HepG2 (cell line): ENCODE measurements at regions not wholly inside any gene's neighbourhood (a gene's known extent, or its start where the extent isn't known, plus 50 kb on each side); places are given as distances from the start of the nearest gene placed in this dataset.

Experiments
- ATAC-seq: fragments of 200-7000 bp; cut with Tn5 transposase; 3 replicates; pipeline ENCODE4 v1.9.1; 2020; ENCODE audit warnings: mild to moderate bottlenecking, moderate library complexity
- BruUV-seq: library from RNA; stranded (reverse); fragments of 400-500 nt; replicated peaks from 2 replicates; lab custom pipeline; 2021; lab: Mats Ljungman, UMichigan
- CTCF ChIA-PET: fragments of 300-600 bp; formaldehyde crosslinking; extraction: SDS; loops from one replicate; lab custom pipeline; 2021; ENCODE audit warnings: low total read pairs, inconsistent platforms, low intra/inter-chr PET ratio; lab: Yijun Ruan, JAX
- POLR2A ChIA-PET: fragments of 350-600 bp; sonication (Branson Sonifier 250); formaldehyde crosslinking; loops from one replicate; lab custom pipeline; 2020; ENCODE audit warnings: antibody characterized with exemption, inconsistent platforms; lab: Yijun Ruan, JAX
- DNase-seq: peaks from one replicate; pipeline ENCODE4 v3.0.0-alpha.2; 2015; ENCODE audit warnings: low spot score
- FAIRE-seq: peaks from 3 replicates; lab custom pipeline; 2011; peaks lifted over from hg19 to GRCh38; lab: Jason Lieb, UNC
- H2AFZ ChIP-seq: one replicate; pipeline ENCODE4 v1.6.1; 2011; ENCODE audit warnings: low read length, inconsistent platforms
- H3K27ac ChIP-seq: fragments of 300-600 bp; 3 replicates; pipeline ENCODE4 v1.8.0; 2011; ENCODE audit warnings: mixed run types, mild to moderate bottlenecking, mixed read lengths, low read length, inconsistent platforms; ENCODE audit not compliant: insufficient read depth; ENCODE audit errors: extremely low read length
- H3K27me3 ChIP-seq, 2 experiments: fragments of 200-600 bp in 1 of 2; 2 replicates in 1 of 2; 3 replicates in 1 of 2; pipeline versions ENCODE4 v1.6.0 to v1.8.0; 2011; ENCODE audit warnings: low read length in 2 of 2, mild to moderate bottlenecking in 2 of 2, moderate library complexity in 2 of 2, inconsistent platforms in 1 of 2; ENCODE audit not compliant: insufficient read depth in 2 of 2, control insufficient read depth in 1 of 2
- H3K36me3 ChIP-seq, 2 experiments: fragments of 200-600 bp in 1 of 2; replicated peaks in 1 of 2; 2 replicates in 1 of 2; 3 replicates in 1 of 2; pipeline versions ENCODE4 v1.5.1 to v1.8.0; 2011; ENCODE audit warnings: low read length in 2 of 2, inconsistent platforms in 1 of 2; ENCODE audit not compliant: insufficient read depth in 2 of 2, control insufficient read depth in 1 of 2
- H3K4me1 ChIP-seq: 2 replicates; pipeline ENCODE4 v1.5.1; 2012; ENCODE audit warnings: low read length, inconsistent platforms; ENCODE audit not compliant: insufficient read depth
- H3K4me2 ChIP-seq: 2 replicates; pipeline ENCODE4 v1.6.0; 2011; ENCODE audit warnings: low read depth, low read length, inconsistent platforms
- H3K4me3 ChIP-seq, 3 experiments: fragments of 200-600 bp in 1 of 3; sonication (generic), shearing (Covaris generic) in 1 of 3; replicated peaks in 1 of 3; 2 replicates each; pipeline ENCODE4 v1.5.1; 2011 to 2016; ENCODE audit warnings: low read length in 3 of 3, inconsistent platforms in 2 of 3, low read depth in 2 of 3, mild to moderate bottlenecking in 2 of 3, control low read depth in 1 of 3, mixed read lengths in 1 of 3; ENCODE audit not compliant: insufficient read depth in 1 of 3
- H3K79me2 ChIP-seq: one replicate; pipeline ENCODE4 v1.6.1; 2011; ENCODE audit warnings: low read length, inconsistent platforms; ENCODE audit not compliant: insufficient read depth
- H3K9ac ChIP-seq: 2 replicates; pipeline ENCODE4 v1.6.0; 2011; ENCODE audit warnings: mild to moderate bottlenecking, low read depth, low read length, inconsistent platforms; ENCODE audit not compliant: insufficient read depth
- H3K9me3 ChIP-seq: 2 replicates; pipeline ENCODE4 v1.5.1; 2012; ENCODE audit warnings: mild to moderate bottlenecking, low read length
- H4K20me1 ChIP-seq: 2 replicates; pipeline ENCODE4 v1.6.0; 2011; ENCODE audit warnings: inconsistent platforms, mild to moderate bottlenecking, low read length, moderate library complexity; ENCODE audit not compliant: insufficient read depth
- CBFB ChIP-seq: sonication (generic); formaldehyde crosslinking; IDR thresholded peaks from 2 replicates; pipeline ENCODE4 v1.4.0; 2020; ENCODE audit warnings: missing genetic modification reagents
- HNRNPUL1 ChIP-seq: fragments of 200-400 bp; formaldehyde crosslinking; IDR thresholded peaks from 2 replicates; pipeline ENCODE4 v1.6.1; 2017; ENCODE audit warnings: low read depth, mild to moderate bottlenecking, low read length, moderate library complexity
- KDM2A ChIP-seq: sonication (generic); formaldehyde crosslinking; IDR thresholded peaks from 2 replicates; pipeline ENCODE4 v1.4.0; 2020; ENCODE audit warnings: low read depth, missing genetic modification reagents, borderline replicate concordance
- MATR3 ChIP-seq: sonication (generic); formaldehyde crosslinking; IDR thresholded peaks from 2 replicates; pipeline ENCODE4 v1.4.0; 2020; ENCODE audit warnings: missing genetic modification reagents
- TMF1 ChIP-seq: sonication (generic); formaldehyde crosslinking; IDR thresholded peaks from 2 replicates; pipeline ENCODE4 v1.8.1; 2022; ENCODE audit warnings: low read depth, missing genetic modification reagents
- ZBTB4 ChIP-seq: sonication (generic); formaldehyde crosslinking; IDR thresholded peaks from 2 replicates; pipeline ENCODE4 v1.4.0; 2020; ENCODE audit warnings: missing genetic modification reagents, mild to moderate bottlenecking, borderline replicate concordance
- ZFY ChIP-seq: sonication (generic); formaldehyde crosslinking; IDR thresholded peaks from 2 replicates; pipeline ENCODE4 v1.4.0; 2020; ENCODE audit warnings: missing genetic modification reagents
- ZMAT5 ChIP-seq: sonication (generic); formaldehyde crosslinking; IDR thresholded peaks from 2 replicates; pipeline ENCODE4 v1.5.0; 2020; ENCODE audit warnings: mild to moderate bottlenecking, low read depth, missing genetic modification reagents, borderline replicate concordance
- ZNF264 ChIP-seq: sonication (generic); formaldehyde crosslinking; IDR thresholded peaks from 2 replicates; pipeline ENCODE4 v1.4.0; 2020; ENCODE audit warnings: missing genetic modification reagents
- ZNF570 ChIP-seq: sonication (generic); formaldehyde crosslinking; IDR thresholded peaks from 2 replicates; pipeline ENCODE4 v1.4.0; 2020; ENCODE audit warnings: mild to moderate bottlenecking, missing genetic modification reagents, borderline replicate concordance
- ZSCAN31 ChIP-seq: sonication (generic); formaldehyde crosslinking; IDR thresholded peaks from 2 replicates; pipeline ENCODE4 v1.5.0; 2020; ENCODE audit warnings: low read depth, mild to moderate bottlenecking, missing genetic modification reagents
- WGBS: methylation state at CpG from one replicate; pipeline ENCODE4 v1.1.6; 2017; ENCODE audit warnings: low lambda C conversion rate; 5-methylcytosine and 5-hydroxymethylcytosine counted together
- in situ Hi-C: cut with HindIII; loops from 2 replicates; pipeline ENCODE4 v1.10.0; 2017; ENCODE audit warnings: low pct_unique_long_range_greater_than_20kb; ENCODE audit not compliant: extremely low pct_ligation_motif_present
- intact Hi-C: fragments of 100-400 bp; cut with micrococcal nuclease; formaldehyde crosslinking; loops from one replicate; pipeline ENCODE4 v1.10.0; 2022; ENCODE audit not compliant: unreplicated experiment
- TF ChIP-seq, protein P1 (sequence below): IDR thresholded peaks from 2 replicates; pipeline ENCODE4 v1.6.1; 2016; ENCODE audit warnings: low read depth, missing genetic modification reagents, missing compliant biosample characterization
- TF ChIP-seq, protein P2 (sequence below): sonication (generic); formaldehyde crosslinking; IDR thresholded peaks from 2 replicates; pipeline ENCODE4 v1.8.1; 2022; ENCODE audit warnings: mild to moderate bottlenecking, missing genetic modification reagents

DNA sequence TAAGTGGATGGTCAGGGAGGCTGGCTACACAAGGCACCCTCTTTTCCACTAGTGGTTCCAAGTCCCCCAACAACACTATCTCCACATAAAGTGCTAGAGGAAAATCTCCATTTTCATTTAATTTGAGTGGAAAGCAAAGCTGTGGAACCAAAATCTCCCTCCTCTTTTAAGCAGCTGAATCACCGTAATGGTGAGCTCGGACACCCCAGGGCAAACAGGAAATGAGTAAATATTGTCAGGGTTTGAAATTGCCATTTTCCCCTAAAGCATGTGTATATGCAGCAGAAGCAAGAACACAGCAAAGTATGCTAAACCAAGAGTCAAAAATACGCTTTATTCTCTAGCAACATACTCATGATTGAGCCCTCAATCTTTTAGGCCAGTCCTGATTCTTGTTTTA is 143.7 kb downstream of the GPAM start (continued):
- TF ChIP-seq, protein P1, sequence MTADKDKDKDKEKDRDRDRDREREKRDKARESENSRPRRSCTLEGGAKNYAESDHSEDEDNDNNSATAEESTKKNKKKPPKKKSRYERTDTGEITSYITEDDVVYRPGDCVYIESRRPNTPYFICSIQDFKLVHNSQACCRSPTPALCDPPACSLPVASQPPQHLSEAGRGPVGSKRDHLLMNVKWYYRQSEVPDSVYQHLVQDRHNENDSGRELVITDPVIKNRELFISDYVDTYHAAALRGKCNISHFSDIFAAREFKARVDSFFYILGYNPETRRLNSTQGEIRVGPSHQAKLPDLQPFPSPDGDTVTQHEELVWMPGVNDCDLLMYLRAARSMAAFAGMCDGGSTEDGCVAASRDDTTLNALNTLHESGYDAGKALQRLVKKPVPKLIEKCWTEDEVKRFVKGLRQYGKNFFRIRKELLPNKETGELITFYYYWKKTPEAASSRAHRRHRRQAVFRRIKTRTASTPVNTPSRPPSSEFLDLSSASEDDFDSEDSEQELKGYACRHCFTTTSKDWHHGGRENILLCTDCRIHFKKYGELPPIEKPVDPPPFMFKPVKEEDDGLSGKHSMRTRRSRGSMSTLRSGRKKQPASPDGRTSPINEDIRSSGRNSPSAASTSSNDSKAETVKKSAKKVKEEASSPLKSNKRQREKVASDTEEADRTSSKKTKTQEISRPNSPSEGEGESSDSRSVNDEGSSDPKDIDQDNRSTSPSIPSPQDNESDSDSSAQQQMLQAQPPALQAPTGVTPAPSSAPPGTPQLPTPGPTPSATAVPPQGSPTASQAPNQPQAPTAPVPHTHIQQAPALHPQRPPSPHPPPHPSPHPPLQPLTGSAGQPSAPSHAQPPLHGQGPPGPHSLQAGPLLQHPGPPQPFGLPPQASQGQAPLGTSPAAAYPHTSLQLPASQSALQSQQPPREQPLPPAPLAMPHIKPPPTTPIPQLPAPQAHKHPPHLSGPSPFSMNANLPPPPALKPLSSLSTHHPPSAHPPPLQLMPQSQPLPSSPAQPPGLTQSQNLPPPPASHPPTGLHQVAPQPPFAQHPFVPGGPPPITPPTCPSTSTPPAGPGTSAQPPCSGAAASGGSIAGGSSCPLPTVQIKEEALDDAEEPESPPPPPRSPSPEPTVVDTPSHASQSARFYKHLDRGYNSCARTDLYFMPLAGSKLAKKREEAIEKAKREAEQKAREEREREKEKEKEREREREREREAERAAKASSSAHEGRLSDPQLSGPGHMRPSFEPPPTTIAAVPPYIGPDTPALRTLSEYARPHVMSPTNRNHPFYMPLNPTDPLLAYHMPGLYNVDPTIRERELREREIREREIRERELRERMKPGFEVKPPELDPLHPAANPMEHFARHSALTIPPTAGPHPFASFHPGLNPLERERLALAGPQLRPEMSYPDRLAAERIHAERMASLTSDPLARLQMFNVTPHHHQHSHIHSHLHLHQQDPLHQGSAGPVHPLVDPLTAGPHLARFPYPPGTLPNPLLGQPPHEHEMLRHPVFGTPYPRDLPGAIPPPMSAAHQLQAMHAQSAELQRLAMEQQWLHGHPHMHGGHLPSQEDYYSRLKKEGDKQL (CRISPR knock-in tag), result no peak
- no peak for TF ChIP-seq ZMAT5 (CRISPR knock-in tag)
- TF ChIP-seq ZNF264 (CRISPR knock-in tag), result no peak
- TF ChIP-seq, protein P2, sequence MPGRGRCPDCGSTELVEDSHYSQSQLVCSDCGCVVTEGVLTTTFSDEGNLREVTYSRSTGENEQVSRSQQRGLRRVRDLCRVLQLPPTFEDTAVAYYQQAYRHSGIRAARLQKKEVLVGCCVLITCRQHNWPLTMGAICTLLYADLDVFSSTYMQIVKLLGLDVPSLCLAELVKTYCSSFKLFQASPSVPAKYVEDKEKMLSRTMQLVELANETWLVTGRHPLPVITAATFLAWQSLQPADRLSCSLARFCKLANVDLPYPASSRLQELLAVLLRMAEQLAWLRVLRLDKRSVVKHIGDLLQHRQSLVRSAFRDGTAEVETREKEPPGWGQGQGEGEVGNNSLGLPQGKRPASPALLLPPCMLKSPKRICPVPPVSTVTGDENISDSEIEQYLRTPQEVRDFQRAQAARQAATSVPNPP (CRISPR knock-in tag), result no peak

DNA sequence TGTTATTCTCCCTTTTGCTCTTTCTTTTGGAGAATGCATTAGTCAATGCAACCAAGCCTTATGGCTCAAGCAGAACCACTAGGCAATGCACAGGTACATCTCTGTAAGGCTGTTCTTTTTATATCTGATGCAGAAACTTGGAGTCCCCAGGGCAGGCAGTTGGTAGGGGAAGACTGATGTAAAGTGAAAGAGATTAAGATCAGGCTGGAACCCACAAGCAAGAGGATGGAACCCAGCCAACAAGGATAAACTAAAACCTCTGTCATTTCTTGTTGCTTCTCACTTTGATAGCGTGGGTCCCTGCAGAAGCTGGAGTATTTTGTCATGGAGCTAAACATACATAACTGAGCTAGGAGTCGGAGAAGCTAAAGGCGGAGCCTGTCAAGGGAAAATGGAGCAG is 142.9 kb downstream of the GPAM start:
- Histone ChIP-seq H3K4me1 (no peaks in the 10 kb centered on the region), H3K4me2 (no peak overlapping the region), H3K9me3 (no peaks in the 10 kb centered on the region), H4K20me1 (no peaks in the 10 kb centered on the region), H3K4me3 (no peak overlapping the region), H3K36me3 (no peaks in the 10 kb centered on the region), H2AFZ (no peak overlapping the region), H3K79me2 (no peaks in the 10 kb centered on the region), H3K27ac (no peak overlapping the region), H3K9ac (no peak overlapping the region), H3K27me3 (no peaks in the 10 kb centered on the region)
- 52% methylated on average over 3 of the region's 3 CpGs for WGBS
- intact Hi-C loops, result no loop called here
- POLR2A ChIA-PET, result no interaction called here
- CTCF ChIA-PET, result no interaction called here
- no peak for FAIRE-seq
- ATAC-seq, result no peak
- no TSS peak for BruUV-seq
- in situ Hi-C loops, result no loop called here
- no peak for DNase-seq
- TF ChIP-seq ZSCAN31 (CRISPR knock-in tag) (no peak), MATR3 (no peak), CBFB (CRISPR knock-in tag) (no peak), ZNF570 (no peak), HNRNPUL1 (no peak), TMF1 (CRISPR knock-in tag) (no peak), ZBTB4 (no peak), ZFY (CRISPR knock-in tag) (no peak), KDM2A (no peak)
